ENCODE measurements at regions not wholly inside any gene's neighbourhood (a gene's known extent, or its start where the extent isn't known, plus 50 kb on each side); places are given as distances from the start of the nearest gene placed in this dataset.
"Not testable (repeated sequence)": the region's sequence is repeated elsewhere in the genome, so short reads cannot be mapped to it uniquely, and the experiment has no call there.

DNA sequence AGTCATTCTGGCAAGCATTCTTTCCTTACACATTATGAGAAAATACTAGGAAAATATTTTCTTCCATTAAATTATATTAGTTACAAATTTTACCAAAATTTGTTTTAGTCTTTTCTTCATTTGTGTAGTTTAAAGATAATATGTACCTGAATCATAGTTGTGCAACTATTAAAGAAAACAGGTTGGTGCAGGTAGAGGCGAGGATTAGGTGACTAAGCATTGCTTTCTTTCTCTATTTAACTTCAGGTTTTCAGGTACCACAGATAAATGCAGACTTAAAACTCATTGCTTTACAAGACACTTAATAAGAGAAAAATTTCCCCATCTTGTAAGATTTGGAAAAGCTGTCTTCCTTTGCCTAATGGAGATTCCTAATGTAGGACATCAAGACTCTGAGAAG lies 1175.5 kb upstream of the ADGRB3 start:
- no peak for DNase-seq
- ATAC-seq = no peak
- intact Hi-C loops (cut with DNase I, micrococcal nuclease) = no loop called here

DNA sequence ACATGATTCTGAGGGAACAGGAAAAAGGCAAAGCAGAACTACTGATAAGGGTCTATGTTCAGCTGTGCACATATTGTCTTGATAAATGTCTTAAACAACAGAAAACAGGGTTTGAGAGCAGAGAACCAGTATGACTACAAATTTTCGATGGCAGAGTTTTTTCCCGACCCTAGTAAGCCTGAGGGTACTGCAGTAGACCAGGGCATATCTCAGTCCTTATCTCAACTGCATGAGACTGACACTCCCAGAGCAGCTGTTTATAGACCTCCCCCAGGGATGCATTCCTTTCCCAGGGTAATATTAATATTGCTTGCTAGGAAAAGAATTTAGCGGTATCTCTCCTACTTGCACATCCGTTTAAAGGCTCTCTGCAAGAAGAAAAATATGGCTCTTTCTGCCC lies 1176.8 kb upstream of the ADGRB3 start:
- ATAC-seq (no peak), DNase-seq (no peak)
- intact Hi-C loops (cut with DNase I, micrococcal nuclease) = no loop called here

DNA sequence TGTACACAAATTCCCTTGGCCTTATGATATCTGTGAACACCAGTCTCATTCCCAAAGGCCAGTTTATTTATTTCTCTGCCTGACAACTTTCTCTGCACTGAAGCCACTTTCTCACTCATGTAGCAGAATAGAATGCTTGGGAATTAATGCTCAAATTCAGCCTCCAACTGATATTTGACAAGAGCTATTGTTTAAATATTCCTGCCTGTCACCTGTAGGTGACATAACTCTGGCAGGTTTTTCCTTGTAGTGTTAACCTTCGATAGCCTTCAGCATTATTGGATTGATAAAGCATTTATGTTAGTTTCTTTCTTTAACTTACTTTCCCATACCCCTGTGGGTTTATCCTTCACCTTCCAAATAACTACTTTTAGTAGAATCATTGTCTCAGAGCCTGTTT lies 1183.2 kb upstream of the ADGRB3 start:
- ATAC-seq (no peak), DNase-seq (no peak)
- intact Hi-C loops (cut with DNase I, micrococcal nuclease) = no loop called here

DNA sequence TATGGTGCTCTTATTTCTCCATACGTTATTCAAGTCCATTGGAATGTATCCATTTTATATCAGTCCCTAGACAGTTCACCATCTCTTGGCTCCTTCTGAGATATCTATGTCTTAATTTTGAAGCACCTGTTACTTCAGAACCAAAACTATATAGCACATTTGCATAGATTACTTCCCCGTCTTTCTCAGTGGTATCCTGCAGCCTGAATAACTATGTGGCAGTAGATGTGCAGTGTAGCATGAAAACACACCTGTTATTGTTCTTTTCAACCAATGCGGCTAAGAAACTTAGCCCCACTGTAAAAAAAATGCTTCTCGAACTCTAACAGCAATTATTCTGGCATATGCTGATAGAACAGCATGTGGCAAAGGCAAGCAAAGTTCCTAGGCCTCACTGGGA lies 1184.4 kb upstream of the ADGRB3 start:
- ATAC-seq (no peak), DNase-seq (no peak)
- intact Hi-C loops (cut with DNase I, micrococcal nuclease) = no loop called here

DNA sequence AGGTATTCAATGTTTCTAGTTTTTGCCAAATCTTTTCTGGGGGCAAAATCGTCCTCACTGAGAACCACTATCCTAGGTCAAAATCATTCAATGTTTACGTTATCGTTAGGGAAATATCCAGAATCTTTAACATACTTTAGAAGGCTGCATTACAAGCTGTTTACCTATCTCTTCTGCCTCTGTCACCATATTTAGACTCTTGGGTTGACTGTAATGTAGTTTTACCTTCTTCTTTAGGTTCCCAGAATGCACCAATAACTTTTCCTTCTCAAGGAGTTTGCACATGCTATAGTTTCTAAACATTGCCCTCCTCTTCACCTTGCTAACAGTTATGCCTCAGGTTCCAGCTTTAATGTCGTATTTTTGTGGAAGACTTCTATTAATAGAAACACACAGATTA lies 1185.5 kb upstream of the ADGRB3 start:
- intact Hi-C loops (cut with DNase I, micrococcal nuclease) = no loop called here
- DNase-seq (no peak), ATAC-seq (no peak)

DNA sequence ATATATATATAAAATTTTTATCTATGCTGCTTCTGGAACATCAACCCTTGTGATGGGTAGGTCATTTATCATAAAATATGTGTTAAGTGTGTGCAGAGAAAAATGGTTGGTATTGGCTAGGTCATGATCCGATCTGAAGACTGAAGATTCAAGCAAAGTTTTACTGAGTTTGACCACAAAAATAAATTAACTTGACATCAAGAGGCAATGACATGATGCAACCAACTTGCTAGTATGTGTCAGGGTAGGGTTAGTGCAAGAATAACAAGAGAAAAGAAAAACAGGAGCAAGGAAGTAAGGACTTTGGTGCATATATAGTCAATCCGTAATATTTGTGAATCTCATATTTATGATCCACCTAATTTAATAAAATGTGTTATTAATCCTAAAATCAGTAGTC lies 1202.0 kb upstream of the ADGRB3 start:
- ATAC-seq = no peak
- DNase-seq = no peak
- intact Hi-C loops (cut with DNase I, micrococcal nuclease) = no loop called here

DNA sequence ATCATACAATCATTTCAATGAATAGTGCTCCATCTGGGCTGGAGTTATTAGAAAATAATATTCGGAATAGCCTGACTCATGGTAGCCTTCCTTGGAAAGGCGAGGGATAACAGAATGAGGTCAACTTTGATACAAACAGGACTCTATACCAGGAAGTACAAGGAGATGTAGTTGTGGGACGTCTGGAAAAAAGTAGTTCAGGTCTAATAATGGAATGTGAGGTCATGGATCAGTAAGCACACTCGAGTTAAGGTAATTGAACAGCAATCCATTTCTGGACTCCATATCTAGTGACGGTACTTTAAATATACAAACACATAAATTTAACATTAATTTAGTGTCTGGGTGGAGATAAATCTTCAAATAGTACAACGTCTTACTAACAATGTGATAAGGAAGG lies 1204.0 kb upstream of the ADGRB3 start:
- ATAC-seq = no peak
- intact Hi-C loops (cut with DNase I, micrococcal nuclease) = no loop called here
- no peak for DNase-seq

DNA sequence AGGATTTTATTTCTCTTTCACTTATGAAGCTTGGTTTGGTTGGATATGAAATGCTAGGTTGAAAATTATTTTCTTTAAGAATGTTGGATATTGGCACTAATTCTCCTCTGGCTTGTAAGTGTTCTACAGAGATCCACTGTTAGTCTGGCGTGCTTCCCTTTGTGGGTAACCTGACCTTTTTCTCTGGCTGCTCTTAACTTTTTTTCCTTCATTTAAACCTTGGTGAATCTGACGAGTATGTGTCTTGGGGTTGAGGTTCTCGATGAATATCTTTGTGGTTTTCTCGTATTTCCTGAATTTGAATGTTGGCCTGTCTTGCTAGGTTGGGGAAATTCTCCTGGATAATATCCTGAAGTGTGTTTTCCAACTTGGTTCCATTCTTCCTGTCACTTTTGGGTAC lies 1208.4 kb upstream of the ADGRB3 start:
- ATAC-seq; DNase-seq; intact Hi-C loops (cut with DNase I, micrococcal nuclease): not testable (repeated sequence)

DNA sequence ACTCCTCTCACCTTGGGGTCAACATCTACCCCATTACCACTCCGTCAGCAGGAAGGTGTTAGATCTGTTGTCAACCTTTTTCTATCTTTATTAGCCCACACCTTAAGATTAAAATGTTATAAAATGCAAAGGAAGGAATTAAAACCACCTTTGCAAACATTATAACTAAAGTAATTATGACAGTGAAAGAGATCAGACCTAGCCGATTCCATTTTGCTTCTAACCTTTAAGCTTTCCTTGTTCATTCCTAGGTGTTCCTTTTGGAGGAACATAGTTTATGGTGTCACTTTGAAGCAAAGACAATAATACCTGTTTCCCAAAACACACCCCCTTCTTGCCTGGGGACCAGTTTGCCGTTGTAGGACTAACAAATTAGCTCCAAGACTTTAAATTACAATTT lies 1223.0 kb upstream of the ADGRB3 start:
- intact Hi-C loops (cut with DNase I, micrococcal nuclease) = no loop called here
- DNase-seq = no peak
- peak; percentile 70 for ATAC-seq

DNA sequence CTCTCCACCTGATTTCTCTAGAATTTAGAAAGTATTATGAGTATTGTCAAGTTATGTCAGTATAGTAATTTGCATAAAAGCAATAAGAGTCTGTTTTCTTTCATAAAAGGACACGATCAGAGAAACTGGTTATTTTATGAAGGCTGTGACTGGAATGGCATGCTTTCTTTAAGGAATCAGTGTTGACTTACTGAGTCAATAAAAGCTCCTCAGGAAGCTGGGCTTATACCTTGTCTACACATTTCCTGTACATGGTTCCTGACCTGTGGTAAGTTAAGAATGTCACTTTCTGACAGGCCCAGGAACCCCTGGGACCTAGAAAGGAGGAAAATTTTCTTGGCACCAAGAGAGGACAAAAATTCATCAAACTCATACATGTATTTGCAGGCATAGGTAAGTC lies 1224.0 kb upstream of the ADGRB3 start:
- ATAC-seq = peak; percentile 89
- intact Hi-C loops (cut with DNase I, micrococcal nuclease) = no loop called here

DNA sequence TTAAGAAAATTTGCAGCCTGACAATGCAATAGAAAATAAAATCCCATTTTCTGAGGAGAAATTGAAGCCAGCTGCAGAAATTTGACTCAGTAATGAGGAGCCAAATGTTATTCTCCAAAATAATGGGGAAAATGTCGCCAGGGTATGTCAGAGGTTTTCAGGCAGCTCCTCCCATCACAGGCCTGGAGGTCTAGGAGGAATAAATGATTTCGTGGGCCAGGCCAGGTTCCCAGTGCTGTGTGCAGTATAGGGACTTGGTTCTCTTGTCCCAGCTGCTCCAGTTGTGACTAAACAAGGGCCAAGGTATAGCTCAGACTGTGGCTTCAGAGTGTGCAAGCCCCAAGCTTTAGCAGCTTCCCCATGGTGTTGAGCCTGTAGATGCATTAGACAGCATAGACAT lies 1240.8 kb upstream of the ADGRB3 start:
- no peak for ATAC-seq
- DNase-seq = no peak
- intact Hi-C loops (cut with DNase I, micrococcal nuclease) = no loop called here

More for the DNA sequence above, 1224.0 kb upstream of the ADGRB3 start:
- DNase-seq = no peak

DNA sequence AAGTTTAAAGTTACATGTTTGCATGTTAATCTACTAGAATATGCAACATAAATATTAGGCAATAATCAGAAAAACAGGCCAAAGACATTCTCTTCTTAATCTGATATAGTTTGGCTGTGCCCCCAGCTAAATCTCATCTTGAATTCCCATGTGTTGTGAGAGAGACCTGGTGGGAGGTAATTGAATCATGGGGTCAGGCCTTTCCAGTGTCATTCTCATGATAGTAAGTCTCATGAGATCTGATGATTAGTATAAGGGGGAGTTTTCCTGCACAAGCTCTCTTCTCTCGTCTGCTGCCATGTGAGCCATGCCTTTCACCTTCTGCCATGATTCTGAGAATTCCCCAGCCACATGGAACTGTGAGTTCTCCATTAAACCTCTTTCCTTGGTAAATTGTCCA lies 1241.7 kb upstream of the ADGRB3 start:
- intact Hi-C loops (cut with DNase I, micrococcal nuclease) = no loop called here
- DNase-seq (no peak), ATAC-seq (no peak)

DNA sequence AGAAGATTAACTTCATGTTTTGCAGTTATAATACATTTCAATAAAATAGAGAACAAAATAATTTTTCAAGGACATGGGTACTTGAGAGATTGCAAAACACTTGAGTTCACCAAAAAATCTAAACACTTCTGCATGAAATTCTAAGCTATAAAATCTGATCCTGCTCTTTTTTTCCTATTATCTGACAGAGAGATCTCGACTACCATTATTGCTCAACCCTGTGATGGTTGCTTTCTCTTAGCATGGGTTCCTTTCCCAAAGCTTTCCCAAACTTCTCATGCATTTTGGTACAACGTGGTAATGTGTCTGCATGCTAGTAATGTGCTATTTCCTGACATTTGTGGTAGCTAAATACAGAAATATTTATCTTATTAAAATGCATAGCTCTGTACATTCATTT lies 1243.1 kb upstream of the ADGRB3 start:
- intact Hi-C loops (cut with DNase I, micrococcal nuclease) = no loop called here

DNA sequence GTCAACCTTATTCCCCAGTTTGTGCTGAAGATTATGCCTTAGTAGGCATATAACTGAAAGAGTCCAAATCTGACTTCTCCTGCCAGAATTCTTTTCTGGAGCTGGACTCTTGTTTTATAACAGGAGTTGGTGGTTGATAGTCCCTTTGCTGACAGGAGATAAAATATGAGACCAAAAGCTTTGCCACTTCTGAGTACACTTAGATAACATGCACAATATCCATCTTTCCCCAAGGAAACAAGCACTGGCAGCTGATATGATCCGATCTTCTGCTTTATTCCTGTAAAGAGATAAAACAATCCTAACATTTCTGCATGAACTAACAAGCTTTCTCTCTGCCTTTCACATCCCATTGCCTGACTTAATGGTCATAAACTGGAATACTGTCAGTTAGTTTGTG lies 1265.4 kb upstream of the ADGRB3 start:
- ATAC-seq (no peak), DNase-seq (no peak)
- intact Hi-C loops (cut with DNase I, micrococcal nuclease) = no loop called here

More for the DNA sequence above, 1243.1 kb upstream of the ADGRB3 start:
- DNase-seq (no peak), ATAC-seq (no peak)

DNA sequence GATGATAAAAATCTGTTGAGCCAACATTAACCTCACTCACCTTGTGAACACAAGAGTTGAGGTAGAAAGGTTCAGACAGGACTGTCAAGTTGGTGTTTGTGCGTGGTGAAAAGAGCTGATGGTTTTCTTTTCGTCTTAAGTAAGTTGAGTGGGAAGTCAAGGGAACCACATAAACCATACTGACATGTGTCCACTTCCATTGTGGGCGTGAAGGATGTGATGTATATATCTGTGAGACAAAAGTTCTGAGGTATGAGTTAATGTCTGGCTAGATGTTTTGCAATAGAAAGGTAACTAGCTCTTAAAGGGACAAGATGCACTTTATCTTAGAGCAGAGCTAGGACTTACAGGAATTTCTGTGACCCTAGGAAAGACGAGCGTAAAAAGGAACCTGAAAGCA lies 1272.1 kb upstream of the ADGRB3 start:
- ATAC-seq (no peak), DNase-seq (no peak)
- intact Hi-C loops (cut with DNase I, micrococcal nuclease) = no loop called here

DNA sequence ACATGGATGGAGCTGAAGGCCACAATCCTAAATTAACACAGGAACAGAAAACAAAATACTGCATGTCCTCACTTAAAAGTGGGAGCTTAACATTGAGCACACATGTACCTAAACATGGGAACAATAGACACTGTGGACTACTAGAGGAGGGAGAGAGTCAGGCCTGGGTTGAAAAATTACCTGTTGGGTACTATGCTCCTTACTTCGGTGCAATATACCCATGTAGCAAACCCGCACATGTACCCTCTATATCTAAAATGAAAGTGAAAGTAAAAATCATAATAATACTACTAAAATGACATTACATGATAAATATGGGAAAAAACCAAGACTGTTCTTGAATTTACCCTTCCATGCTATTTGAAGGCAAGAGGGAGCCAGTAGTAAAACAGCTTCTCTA lies 1273.8 kb upstream of the ADGRB3 start:
- no peak for DNase-seq
- intact Hi-C loops (cut with DNase I, micrococcal nuclease) = no loop called here
- no peak for ATAC-seq

DNA sequence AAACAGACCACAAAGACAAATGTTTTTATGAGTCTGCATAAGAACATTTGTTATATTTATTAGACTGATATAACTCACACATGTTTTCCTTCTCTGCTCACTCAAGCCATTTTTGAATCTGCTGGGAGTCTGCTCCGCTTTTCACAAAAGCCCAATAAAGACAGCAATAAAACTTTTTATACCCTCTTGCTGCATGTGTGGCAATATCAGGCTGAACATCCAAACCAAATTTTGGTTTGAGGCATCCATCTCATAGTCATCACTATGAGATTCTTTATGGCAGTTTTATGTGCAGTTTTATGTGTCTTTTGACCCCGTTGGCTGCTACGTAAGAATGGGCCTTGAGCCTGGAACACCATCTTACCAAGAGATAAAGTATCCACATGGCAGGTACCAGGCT lies 1276.8 kb upstream of the ADGRB3 start:
- ATAC-seq = no peak
- intact Hi-C loops (cut with DNase I, micrococcal nuclease) = no loop called here
- no peak for DNase-seq

DNA sequence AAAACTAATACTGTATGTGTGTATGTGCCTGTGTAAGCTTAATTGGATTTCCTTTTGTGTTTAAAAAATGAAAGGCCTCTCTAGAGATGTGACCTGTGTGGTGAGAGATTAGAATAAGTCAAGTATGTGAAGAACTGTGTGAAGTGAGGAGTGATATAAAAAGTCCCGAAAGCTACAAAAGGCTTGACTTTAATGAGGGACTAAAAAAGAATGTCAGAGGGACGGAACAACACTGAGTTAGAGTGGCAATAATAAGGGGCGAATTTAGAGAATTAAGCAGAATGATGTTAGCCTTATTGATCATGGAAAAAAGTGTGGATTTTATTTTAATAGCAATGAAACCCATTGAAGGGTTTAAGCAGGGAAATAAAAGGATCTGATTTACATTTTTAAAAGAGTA lies 1281.2 kb upstream of the ADGRB3 start:
- intact Hi-C loops (cut with DNase I, micrococcal nuclease) = no loop called here
- ATAC-seq (no peak), DNase-seq (no peak)

DNA sequence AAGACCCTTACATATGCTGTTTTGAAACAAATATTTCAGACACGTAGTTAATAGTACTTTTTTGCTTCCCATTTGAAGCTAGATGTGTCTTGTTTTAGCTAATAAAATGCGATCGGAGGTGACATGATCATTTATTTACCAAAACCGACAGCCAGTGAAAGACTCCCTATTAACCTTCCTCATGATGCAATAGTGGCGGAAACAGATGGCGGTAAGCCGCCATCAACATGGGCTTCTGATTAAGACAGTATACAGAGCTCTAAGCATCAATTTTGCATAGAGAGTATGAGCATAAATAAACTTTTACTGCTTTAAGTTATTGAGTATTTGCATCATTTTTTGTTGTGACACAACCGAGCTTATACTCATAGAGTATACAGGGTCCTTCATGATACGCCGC lies 1282.4 kb upstream of the ADGRB3 start:
- no peak for ATAC-seq
- no peak for DNase-seq
- intact Hi-C loops (cut with DNase I, micrococcal nuclease) = no loop called here

DNA sequence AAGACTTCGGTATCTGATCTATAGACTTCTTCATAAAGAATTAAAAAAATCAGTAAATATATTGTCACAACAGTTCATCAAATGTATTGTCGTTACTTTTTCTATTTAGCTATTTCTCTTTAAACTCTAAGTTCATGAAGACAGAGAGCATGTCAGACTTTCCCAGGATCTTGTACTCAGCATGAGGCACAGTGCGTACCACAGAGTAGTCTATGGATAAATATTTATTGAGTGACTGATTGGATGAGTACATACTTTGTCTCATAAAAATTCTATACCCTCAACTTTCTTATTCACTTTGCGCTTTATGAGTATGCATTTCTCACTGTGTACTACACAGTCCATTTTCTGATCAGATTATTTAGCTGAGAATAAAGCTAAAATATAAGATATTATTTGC lies 1284.4 kb upstream of the ADGRB3 start:
- DNase-seq = no peak
- no peak for ATAC-seq
- intact Hi-C loops (cut with DNase I, micrococcal nuclease) = no loop called here

DNA sequence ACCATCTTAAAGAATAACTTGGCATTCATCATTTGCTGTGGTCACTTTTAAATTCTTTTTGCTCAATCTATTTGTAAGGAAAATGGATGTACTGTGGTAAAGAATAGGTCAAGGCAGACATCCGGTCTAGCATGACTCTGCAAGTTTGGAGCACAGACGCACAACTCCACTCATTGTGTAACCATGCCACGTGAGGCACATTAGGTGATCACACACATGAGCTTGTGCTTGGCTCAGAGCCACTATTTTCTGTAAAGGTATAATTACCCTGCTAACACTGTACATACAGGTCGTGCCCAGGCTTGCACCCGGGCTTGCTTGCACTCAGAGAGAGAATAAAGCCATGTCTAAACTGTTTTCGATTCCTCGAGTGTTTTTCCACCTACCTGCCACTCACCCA lies 1289.1 kb upstream of the ADGRB3 start:
- no peak for DNase-seq
- intact Hi-C loops (cut with DNase I, micrococcal nuclease) = no loop called here
- ATAC-seq = no peak

DNA sequence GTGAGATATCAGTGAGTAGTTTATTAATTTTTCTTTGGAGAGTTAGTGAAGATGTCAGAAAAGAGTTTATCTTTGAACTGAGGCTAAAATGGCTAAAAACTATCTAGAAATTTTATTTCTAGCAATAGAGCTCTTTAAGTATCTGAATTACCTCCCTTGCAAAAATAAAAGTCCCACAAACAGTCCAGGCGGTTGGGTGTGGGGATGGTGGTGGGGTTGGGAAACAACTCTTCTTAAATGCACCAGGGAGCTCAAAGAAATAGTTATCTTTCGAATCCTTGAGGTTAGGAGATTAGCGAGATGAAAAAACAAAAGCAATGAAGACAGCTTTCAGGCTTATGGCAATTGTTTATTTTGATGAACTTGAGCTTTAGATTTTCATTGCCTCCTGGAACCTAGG lies 1299.1 kb upstream of the ADGRB3 start:
- ATAC-seq (no peak), DNase-seq (no peak)
- intact Hi-C loops (cut with DNase I, micrococcal nuclease) = no loop called here

Measured in left colon (tissue), 2 donors.